Right renal cortex interstitium (tissue), 3 donors: ENCODE measurements at regions not wholly inside any gene's neighbourhood (a gene's known extent, or its start where the extent isn't known, plus 50 kb on each side); places are given as distances from the start of the nearest gene placed in this dataset.

Experiments used
- DNase-seq, 3 donors: peaks; one replicate each; pipeline ENCODE4 v3.0.0-alpha.2; 2013; ENCODE audit warnings: low read depth in 3 of 3, low spot score in 2 of 3

DNA sequence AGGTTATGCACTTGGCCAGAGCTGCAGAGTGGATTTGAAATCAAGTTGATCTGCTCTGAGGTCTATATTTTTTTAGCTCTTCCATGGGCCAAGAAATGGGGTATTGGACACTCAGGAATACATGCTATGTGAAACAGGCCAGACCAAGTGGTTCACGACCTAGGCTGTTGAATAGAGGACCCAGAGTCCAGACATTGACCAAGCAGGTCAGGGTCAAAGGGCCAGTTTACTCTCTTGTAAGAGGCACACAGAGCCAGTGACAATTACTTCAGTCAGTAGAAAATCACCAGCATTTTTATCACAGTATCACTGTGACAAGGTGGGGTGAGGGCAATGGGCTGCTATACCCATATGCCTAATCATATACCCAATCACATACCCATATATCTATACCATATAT lies 320.6 kb upstream of the RORA start:
- no peak for DNase-seq

DNA sequence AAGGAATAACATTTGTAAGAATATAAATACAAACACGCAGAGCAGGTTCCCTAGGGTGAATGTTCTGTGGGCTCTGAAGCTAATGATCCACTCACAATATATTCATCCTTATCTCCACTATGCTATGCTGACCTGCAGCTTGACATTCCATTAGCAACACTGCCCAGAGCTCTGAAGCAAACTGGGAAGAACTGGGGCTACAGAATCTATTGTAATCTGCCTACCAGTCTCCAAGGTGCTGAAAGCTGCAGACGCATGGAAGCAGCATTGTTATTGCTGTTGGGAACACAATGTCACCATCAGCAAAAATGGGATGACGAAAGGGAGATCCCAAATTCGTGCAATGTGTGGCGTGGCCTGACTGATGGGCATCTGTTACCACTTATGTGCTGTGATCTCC lies 316.7 kb upstream of the RORA start:
- DNase-seq: no peak

DNA sequence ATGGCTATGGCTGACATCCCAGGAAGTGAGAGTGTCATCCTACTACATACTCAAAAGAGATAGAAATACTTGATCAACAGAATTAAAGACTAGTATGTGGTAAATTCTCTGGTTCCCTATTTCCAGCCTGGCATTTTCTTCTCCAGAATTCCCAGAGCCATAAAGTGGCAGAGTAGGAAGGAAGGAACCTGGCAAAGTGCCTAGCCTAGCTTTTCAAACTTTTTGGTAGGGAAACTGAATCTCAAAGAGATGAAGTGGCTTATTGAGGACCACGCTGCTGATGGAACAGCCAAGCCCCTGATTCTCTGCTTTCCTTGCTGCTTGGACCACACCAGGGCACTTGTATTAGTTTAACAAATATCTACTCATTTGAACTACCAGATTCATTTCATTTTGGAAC lies 312.4 kb upstream of the RORA start:
- no peak for DNase-seq

DNA sequence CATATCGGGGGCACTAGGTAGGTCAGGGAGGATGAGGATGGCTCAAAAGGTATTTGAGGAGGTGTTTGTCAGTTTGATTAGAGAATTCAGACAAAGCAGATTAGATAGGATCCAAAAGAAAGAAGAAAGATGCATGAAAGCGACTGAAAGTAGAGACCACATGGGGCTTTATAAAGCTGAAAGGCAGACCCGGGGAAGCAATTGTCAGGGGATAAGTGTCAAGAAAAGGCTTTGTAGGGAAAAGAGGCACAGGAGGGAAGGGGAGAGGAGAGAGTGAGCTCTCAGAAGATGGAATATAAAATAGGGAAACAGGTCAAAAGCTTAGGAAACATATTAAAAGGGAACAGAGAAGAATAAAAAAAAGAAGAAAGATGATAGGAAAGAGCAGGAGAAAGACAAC lies 308.2 kb upstream of the RORA start:
- DNase-seq: no peak

DNA sequence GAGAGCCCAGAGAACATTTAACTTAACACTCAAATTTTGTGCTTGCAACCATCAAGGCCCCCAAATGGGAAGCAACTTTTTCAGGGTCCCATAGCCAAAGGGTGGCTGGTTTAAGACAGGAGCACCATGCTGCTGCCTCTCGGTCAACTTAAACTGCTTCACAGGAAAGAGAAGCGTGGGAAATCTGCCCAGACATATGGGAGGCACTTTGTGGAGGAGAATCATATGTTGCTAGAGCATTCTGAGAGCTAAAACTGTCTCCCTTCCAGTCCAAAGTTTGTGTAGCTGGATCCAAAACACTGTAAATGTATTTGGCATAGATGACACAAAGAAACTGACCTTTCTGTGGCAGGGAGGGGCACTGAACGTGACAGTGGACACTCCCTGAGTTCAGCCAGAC lies 305.9 kb upstream of the RORA start:
- DNase-seq: no peak

DNA sequence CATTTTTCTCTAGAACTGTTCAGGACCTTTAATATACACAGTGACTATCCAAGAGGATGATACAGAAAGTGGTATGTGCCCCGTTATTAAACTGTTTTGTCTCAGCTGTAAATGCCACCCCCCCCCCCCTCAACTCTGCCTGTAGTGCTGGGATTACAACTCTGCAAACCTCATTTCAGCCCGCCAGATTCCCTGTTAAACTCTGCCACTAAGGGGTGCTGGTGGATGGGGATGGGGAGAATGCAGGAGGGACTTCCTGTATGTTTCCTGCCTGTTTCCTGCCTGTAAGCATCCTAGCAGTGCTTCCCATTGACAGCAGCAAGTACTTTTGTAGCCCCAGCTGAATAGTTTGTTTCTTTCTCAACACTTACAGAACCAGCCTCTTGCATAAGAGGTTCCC lies 301.7 kb upstream of the RORA start:
- DNase-seq: no peak

GRCh38 chr15:61528581-61528910 lies 299.4 kb upstream of the RORA start:
- peak in 2 of 3 donors; percentile 25 to 33 for DNase-seq

- DNase-seq: no peak
Measured at GRCh38 chr15:61527836-61528580, 298.9 kb upstream of the RORA start.

- DNase-seq: no peak
Measured at GRCh38 chr15:61524545-61524944, 295.4 kb upstream of the RORA start.

GRCh38 chr15:61524086-61524485 lies 295.0 kb upstream of the RORA start:
- no peak for DNase-seq

- DNase-seq: no peak
Measured at GRCh38 chr15:61522411-61522810, 293.3 kb upstream of the RORA start.

DNA sequence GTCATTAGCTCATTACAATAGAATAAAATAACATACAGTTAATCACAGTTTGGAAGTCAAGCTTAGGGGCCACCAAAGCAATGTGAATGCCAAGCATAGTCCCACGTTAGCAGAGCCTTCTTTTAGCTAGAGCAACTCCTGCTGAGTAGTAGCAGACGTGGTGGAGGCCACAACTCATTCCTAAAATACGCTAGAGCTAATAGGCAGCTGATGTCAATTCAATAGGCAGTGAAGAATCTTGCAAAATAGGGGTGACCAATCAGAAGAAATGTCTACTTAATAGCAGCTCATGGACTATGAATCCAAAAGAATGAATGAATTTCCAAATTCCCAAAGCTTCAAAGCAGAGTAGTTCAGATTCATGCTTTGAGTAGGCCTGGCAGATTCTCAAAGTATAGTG lies 292.9 kb upstream of the RORA start:
- DNase-seq: no peak

- no peak for DNase-seq
Measured at GRCh38 chr15:61519296-61519695, 290.2 kb upstream of the RORA start.

DNA sequence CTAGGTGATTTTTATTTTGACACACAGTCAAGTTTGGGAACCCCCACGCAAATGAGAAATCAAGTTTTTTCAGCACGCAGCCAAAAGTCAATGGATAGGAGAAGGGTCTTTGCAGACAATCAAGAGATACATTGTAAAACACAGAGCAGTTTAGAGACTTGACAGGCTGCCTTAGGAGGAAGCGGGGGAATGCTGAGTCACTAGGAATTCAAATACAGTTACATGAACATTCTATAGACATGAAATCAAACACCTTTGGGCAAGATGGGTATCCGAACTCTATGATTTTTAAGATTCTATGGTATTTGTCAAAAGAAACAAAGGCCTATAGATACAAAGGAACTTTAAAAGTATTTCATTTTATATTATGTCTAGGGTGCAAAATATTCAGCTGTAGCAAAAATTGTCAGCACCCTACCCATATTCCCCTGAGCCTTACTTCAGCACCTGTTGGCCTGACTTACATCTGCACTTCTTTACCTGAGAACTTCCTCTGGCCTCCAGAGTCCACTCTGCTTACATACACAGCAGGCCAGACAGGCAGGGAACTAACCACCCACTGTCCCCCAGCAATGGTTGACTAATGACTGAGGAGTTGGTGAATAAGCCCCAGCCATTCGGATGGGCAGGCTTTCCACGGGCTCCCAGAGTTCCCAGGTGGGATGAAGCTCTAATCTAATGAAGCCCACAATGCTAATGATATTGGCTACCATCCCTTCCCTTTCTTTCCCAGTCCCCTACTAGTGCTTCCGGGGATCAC lies 289.3 kb upstream of the RORA start:
- no peak for DNase-seq

DNA sequence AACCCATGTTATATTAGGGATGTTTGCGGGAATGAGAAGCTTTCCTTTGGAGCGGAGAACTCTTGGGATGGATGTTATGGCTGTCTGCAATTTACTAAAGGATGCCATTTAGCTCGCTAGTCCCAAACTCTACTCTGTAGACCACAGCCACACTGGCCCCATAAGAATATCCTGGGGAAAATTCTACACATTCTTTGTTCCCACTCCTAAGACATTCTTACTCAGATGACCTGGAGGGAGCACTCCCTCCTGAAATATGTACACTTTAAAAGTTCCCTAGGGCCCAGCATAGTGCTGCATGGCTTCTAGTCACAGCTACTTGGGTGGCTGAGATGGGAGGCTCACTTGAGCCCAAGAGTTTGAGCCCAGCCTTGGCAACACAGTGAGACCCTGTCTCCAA lies 288.7 kb upstream of the RORA start:
- DNase-seq: no peak

GRCh38 chr15:61517335-61517734 lies 288.2 kb upstream of the RORA start:
- no peak for DNase-seq

GRCh38 chr15:61511756-61512155 lies 282.7 kb upstream of the RORA start:
- DNase-seq: no peak

DNA sequence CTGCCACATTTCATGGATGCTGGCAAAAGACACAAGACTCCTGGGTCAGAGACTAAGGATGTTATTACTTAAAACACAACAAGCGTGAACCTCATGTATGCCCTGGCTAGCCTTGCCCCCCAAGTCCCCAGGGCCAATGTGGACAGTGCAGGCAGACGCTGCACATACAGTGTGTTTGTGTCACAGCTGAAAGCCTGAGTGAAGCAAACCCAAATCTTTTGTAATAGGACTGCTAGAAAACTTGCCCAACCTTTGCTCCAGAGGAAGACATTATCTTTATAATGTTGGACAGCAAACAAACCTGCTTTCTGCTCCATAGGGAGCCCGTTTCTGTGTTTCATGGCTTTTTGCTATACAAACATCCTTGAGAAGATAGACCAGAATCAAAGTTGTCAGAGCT lies 282.0 kb upstream of the RORA start:
- DNase-seq: no peak

DNA sequence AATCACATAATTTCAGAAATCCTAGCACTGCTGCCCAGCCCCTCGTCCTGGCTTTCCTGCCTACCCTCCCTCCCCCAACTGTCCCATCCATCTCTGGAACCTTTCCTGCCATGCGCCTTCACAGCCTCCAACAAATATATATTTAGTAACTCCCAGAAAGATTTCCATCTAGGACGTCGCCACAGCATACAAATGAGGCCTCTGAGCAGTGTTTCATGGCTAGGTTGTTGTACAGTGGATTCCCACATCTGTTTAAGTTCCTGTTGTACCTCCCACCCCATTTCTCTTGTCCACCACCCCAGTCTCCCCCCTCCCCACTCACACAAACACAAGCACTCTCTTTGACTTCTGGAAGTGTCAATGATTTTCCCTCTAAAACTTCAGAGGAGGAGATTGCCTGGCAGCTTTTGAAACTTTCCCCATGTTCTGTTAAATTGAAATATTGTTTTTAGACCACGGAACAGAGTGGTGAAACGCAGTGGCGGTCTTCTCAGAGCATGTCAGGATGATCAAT lies 280.3 kb upstream of the RORA start:
- no peak for DNase-seq

GRCh38 chr15:61503383-61503969 lies 274.4 kb upstream of the RORA start:
- no peak for DNase-seq

DNA sequence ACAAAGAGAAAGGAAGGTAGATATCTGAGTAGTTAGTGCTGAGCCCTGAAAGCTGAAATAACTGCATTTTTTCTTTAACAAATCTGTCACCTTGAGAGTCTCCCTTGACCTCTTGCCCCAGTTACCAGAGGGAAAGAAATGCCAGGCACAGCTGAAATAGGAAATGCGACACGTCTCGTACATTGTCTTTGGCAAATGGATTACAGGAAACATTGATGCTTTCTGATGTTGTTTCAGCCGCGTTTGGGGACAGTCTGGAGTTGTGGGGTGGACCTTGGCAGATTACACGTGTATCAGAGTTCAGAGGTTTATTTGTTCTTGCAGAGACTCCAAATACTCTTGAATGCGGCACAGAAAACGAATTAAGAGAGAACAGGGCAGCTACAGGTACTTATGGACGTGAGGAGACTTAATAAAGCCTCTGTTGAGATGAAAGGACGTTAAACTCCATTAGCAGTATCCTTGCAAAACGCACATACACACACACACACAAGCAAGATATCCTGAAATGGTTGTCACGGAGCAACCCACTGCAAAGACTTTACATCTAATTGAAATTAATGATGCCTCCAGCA lies 272.8 kb upstream of the RORA start:
- no peak for DNase-seq
